ENCODE measurements at regions not wholly inside any gene's neighbourhood (a gene's known extent, or its start where the extent isn't known, plus 50 kb on each side); places are given as distances from the start of the nearest gene placed in this dataset.
A peak's percentile ranks its signal among the peaks of the same experiment; 100 is the strongest.

- no peak for DNase-seq (ENCODE audit: low read depth)
These were observed 212.2 kb downstream of the SIPA1L2 start for GRCh38 chr1:232417636-232418248.

- peak; percentile 31 for DNase-seq (ENCODE audit: low read depth)
These were observed 213.8 kb downstream of the SIPA1L2 start for GRCh38 chr1:232416026-232416568.

- peak; percentile 54 for DNase-seq (ENCODE audit: low read depth)
These were observed 214.5 kb downstream of the SIPA1L2 start for GRCh38 chr1:232415481-232415880.

GRCh38 chr1:232414100-232414499 is 215.8 kb downstream of the SIPA1L2 start:
- no peak for DNase-seq (ENCODE audit: low read depth)

GRCh38 chr1:232413674-232414073 is 216.3 kb downstream of the SIPA1L2 start:
- DNase-seq (ENCODE audit: low read depth), result no peak

GRCh38 chr1:232409584-232409983 is 220.3 kb downstream of the SIPA1L2 start:
- no peak for DNase-seq (ENCODE audit: low read depth)

- DNase-seq (ENCODE audit: low read depth), result no peak
These were observed 222.8 kb downstream of the SIPA1L2 start for GRCh38 chr1:232407120-232407519.

GRCh38 chr1:232405781-232406180 is 224.2 kb downstream of the SIPA1L2 start:
- no peak for DNase-seq (ENCODE audit: low read depth)

- DNase-seq (ENCODE audit: low read depth), result no peak
These were observed 224.8 kb downstream of the SIPA1L2 start for GRCh38 chr1:232404981-232405731.

GRCh38 chr1:232404227-232404626 is 225.7 kb downstream of the SIPA1L2 start:
- DNase-seq (ENCODE audit: low read depth), result peak; percentile 14

GRCh38 chr1:232403017-232403714 is 226.8 kb downstream of the SIPA1L2 start:
- no peak for DNase-seq (ENCODE audit: low read depth)

GRCh38 chr1:232398823-232399222 is 231.1 kb downstream of the SIPA1L2 start:
- no peak for DNase-seq (ENCODE audit: low read depth)

- no peak for DNase-seq (ENCODE audit: low read depth)
These were observed 236.3 kb downstream of the SIPA1L2 start for GRCh38 chr1:232393444-232394146.

GRCh38 chr1:232393010-232393409 is 236.9 kb downstream of the SIPA1L2 start:
- DNase-seq (ENCODE audit: low read depth), result peak; percentile 44

GRCh38 chr1:232390590-232390989 is 239.3 kb downstream of the SIPA1L2 start:
- DNase-seq (ENCODE audit: low read depth), result no peak

- no peak for DNase-seq (ENCODE audit: low read depth)
These were observed 240.2 kb downstream of the SIPA1L2 start for GRCh38 chr1:232389744-232390143.

GRCh38 chr1:232388363-232388762 is 241.6 kb downstream of the SIPA1L2 start:
- no peak for DNase-seq (ENCODE audit: low read depth)

- no peak for DNase-seq (ENCODE audit: low read depth)
These were observed 243.0 kb downstream of the SIPA1L2 start for GRCh38 chr1:232386721-232387510.

- DNase-seq (ENCODE audit: low read depth), result no peak
These were observed 243.6 kb downstream of the SIPA1L2 start for GRCh38 chr1:232386294-232386693.

GRCh38 chr1:232385221-232385620 is 244.7 kb downstream of the SIPA1L2 start:
- peak; percentile 78 for DNase-seq (ENCODE audit: low read depth)

Measured in HT1080 (cell line).